Uterus (tissue), 2 donors: ENCODE measurements at regions not wholly inside any gene's neighbourhood (a gene's known extent, or its start where the extent isn't known, plus 50 kb on each side); places are given as distances from the start of the nearest gene placed in this dataset.

Source experiments
- CTCF ChIP-seq, 4 experiments: fragments of 200-600 bp in 2 of 4; fragments of 450-650 bp in 2 of 4; sonication (generic) in 2 of 4; IDR thresholded peaks; one replicate each; pipeline ENCODE4 v1.5.1; 2016 to 2019; ENCODE audit warnings: antibody characterized with exemption in 4 of 4, mild to moderate bottlenecking in 2 of 4, moderate library complexity in 1 of 4
- POLR2A ChIP-seq, 2 donors: fragments of 450-650 bp; IDR thresholded peaks; one replicate each; pipeline ENCODE4 v1.6.1; 2016; ENCODE audit warnings: antibody characterized with exemption in 2 of 2, mild to moderate bottlenecking in 1 of 2, moderate library complexity in 1 of 2

DNA sequence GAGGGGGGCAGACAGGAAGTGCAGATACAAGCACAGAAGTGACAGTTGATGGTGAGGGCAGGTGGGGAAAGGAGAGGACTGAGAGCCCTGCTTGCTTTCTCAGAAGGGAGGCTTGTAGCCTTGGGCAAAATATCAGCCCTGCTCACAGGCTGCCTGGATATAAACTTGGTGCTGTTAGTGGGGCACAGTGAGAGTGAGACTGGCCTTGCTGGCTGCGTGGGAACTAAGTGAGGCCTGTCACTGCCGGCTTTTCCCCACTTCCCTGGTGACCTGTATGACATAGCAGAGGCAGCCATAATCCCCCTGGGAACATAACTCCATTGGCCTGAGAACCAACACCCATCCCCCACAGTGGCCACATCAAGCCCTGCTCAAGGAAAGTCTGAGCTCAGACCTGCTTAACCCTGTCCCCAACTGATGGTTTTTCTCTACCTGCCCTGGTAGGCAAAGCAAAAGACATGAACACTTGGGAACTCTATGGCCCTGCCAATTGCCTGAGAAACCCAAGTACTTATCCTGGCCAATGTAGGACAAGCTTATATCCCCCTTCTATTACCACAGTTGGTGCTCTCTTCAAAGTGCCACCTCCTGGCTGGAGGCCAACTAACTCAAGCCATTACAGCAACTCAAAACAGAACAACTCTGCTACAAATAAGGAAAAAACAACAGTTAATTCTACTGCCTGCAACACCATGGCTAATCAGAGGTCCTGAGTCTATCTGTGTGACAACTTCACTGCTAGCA, 472.7 kb downstream of the PLPP3 start:
- TF ChIP-seq CTCF (IDR thresholded peaks at IDR 0.05) (no peak), POLR2A (IDR thresholded peaks at IDR 0.05) (no peak)
